CD8-positive, alpha-beta memory T cell (primary cell): ENCODE measurements at regions not wholly inside any gene's neighbourhood (a gene's known extent, or its start where the extent isn't known, plus 50 kb on each side); places are given as distances from the start of the nearest gene placed in this dataset.
"Not testable (repeated sequence)": the region's sequence is repeated elsewhere in the genome, so short reads cannot be mapped to it uniquely, and the experiment has no call there.

Experiments
- CTCF ChIA-PET: fragments of 350-600 bp; sonication (Branson Sonifier 250); formaldehyde crosslinking; loops from one replicate; lab custom pipeline; 2021; ENCODE audit warnings: antibody characterized with exemption; lab: Charles Lee
- POLR2A ChIA-PET: fragments of 350-600 bp; sonication (Branson Sonifier 250); formaldehyde crosslinking; loops from one replicate; lab custom pipeline; 2021; ENCODE audit warnings: antibody characterized with exemption; lab: Charles Lee
- DNase-seq, 5 donors: peaks; one replicate each; pipeline versions ENCODE4 v3.0.0 to v3.0.0-alpha.2; 2020 to 2022; ENCODE audit warnings: mixed read lengths in 1 of 5
- H3K27ac ChIP-seq: one replicate; pipeline ENCODE4 v1.7.0; 2013; ENCODE audit warnings: low read depth, mild to moderate bottlenecking, low read length, moderate library complexity
- H3K27me3 ChIP-seq: 2 replicates; pipeline ENCODE4 v1.7.0; 2013; ENCODE audit warnings: low read length, mild to moderate bottlenecking; ENCODE audit not compliant: insufficient read depth, poor library complexity, severe bottlenecking
- H3K36me3 ChIP-seq: 2 replicates; pipeline ENCODE4 v1.7.0; 2013; ENCODE audit warnings: mild to moderate bottlenecking, low read length, moderate library complexity; ENCODE audit not compliant: insufficient read depth
- H3K4me1 ChIP-seq: 2 replicates; pipeline ENCODE4 v1.7.0; 2013; ENCODE audit warnings: mild to moderate bottlenecking, low read length, moderate library complexity; ENCODE audit not compliant: insufficient read depth
- H3K4me3 ChIP-seq: 2 replicates; pipeline ENCODE4 v1.7.0; 2013; ENCODE audit warnings: mild to moderate bottlenecking, low read length
- H3K9me3 ChIP-seq: 2 replicates; pipeline ENCODE4 v1.7.0; 2013; ENCODE audit warnings: mild to moderate bottlenecking, low read length
- H3K27ac Mint-ChIP-seq, 8 donors: one replicate each; pipeline ENCODE4 v1.8.0; 2020 to 2021; ENCODE audit warnings: mixed read lengths in 8 of 8, mild to moderate bottlenecking in 6 of 8, inconsistent platforms in 3 of 8, moderate library complexity in 3 of 8
- H3K27me3 Mint-ChIP-seq, 2 donors: one replicate each; pipeline ENCODE4 v1.8.0; 2020 to 2021; ENCODE audit warnings: mixed read lengths in 2 of 2, mild to moderate bottlenecking in 1 of 2, moderate library complexity in 1 of 2
- H3K36me3 Mint-ChIP-seq, 3 donors: one replicate each; pipeline ENCODE4 v1.8.0; 2020 to 2021; ENCODE audit warnings: mixed read lengths in 3 of 3, inconsistent platforms in 1 of 3, mild to moderate bottlenecking in 1 of 3
- H3K4me1 Mint-ChIP-seq, 3 donors: one replicate each; pipeline ENCODE4 v1.8.0; 2020 to 2021; ENCODE audit warnings: mixed read lengths in 3 of 3, inconsistent platforms in 1 of 3, mild to moderate bottlenecking in 1 of 3
- H3K4me3 Mint-ChIP-seq, 7 donors: one replicate each; pipeline ENCODE4 v1.8.0; 2020 to 2021; ENCODE audit warnings: mixed read lengths in 7 of 7, mild to moderate bottlenecking in 6 of 7, moderate library complexity in 4 of 7, inconsistent platforms in 2 of 7
- H3K9me3 Mint-ChIP-seq, 5 donors: one replicate each; pipeline ENCODE4 v1.8.0; 2020 to 2022; ENCODE audit warnings: mixed read lengths in 5 of 5, mild to moderate bottlenecking in 3 of 5, moderate library complexity in 2 of 5, inconsistent platforms in 1 of 5

DNA sequence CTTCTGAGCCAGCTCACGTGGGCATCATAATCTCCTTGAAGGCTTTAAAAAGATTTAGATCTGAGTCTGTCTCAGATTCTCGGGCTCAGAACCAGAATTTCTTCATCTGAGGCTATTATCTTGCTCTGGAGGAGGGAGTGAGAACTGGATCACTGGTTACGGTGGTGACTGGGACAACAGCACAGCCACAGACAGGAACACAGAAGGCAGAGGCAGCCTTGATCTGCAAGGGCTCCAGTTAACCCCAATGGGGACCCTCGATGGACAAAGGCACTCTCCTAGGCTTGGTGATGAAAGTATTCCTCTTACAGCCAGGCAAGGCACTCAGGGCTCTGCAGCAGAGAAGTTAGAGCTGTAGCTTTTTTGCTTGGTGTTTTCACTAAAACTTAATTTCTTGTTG, 87.7 kb upstream of the POTEM start:
- H3K36me3 ChIP-seq, H3K27me3 Mint-ChIP-seq, DNase-seq, H3K27ac ChIP-seq, H3K27me3 ChIP-seq, H3K4me1 ChIP-seq, H3K9me3 Mint-ChIP-seq, H3K36me3 Mint-ChIP-seq, H3K4me3 ChIP-seq, POLR2A ChIA-PET, H3K27ac Mint-ChIP-seq, H3K4me1 Mint-ChIP-seq, H3K9me3 ChIP-seq, H3K4me3 Mint-ChIP-seq, CTCF ChIA-PET: not testable (repeated sequence)

DNA sequence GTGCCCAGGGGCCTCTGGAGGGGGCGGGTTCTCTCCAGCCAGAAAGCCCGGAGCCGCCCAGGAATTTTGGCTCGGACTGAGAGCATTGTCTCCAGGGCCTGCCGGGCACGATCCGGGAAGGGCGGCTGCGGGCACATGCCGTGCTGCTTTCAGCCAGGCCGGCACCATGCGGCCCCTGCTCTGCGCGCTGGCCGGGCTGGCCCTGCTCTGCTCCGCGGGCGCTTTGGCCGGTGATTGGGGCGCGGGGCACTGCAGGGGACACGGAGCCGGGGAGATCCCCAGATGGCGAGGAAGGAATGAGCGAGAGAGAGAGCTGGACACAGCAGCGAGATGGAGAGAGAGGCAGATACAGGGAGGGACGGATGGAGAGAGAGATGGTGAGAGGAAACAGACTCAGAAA, 86.7 kb upstream of the POTEM start:
- H3K27me3 Mint-ChIP-seq, H3K4me1 Mint-ChIP-seq, H3K27ac ChIP-seq, H3K4me3 ChIP-seq, H3K36me3 Mint-ChIP-seq, DNase-seq, POLR2A ChIA-PET, H3K4me3 Mint-ChIP-seq, H3K9me3 Mint-ChIP-seq, CTCF ChIA-PET, H3K27ac Mint-ChIP-seq, H3K27me3 ChIP-seq, H3K4me1 ChIP-seq, H3K36me3 ChIP-seq, H3K9me3 ChIP-seq: not testable (repeated sequence)

DNA sequence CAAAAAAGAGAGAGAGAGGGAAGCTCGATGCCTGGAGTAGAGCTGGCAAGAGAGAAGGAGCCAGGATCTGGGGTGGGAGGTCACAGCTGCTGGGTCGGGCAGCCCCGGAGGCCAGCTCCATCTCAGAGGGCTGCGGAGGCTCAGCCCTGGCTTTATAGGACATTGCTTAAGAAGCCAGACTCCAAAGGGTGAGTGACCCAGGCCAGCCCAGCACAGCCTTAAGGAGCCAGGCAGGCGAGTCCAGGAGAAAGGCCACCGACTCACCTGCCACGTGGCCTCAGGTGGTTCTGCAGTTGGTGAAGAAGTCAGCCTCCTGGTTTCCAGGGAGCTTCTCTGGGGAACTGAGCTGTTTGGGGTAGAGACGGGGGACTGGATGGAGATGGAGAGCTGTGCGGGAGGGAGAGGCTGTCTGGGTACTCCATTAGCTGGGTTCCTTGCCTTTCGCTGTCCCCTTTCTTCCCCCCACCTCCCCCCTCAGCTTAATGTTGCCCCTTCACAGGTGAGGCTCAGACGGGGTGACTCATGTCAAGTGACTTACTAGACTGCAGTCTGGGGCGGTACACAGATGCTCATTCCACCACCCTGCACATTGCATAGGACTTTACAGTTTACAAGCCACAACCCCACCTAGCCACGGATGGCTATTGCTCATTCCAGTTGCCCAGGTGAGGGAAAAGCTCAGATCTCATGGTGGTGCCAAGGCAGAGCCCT, 85.9 kb upstream of the POTEM start:
- H3K27ac ChIP-seq, H3K36me3 ChIP-seq, H3K4me3 ChIP-seq, H3K27ac Mint-ChIP-seq, H3K9me3 Mint-ChIP-seq, H3K36me3 Mint-ChIP-seq, H3K4me1 ChIP-seq, H3K4me1 Mint-ChIP-seq, H3K9me3 ChIP-seq, H3K4me3 Mint-ChIP-seq, H3K27me3 Mint-ChIP-seq, DNase-seq, H3K27me3 ChIP-seq, POLR2A ChIA-PET, CTCF ChIA-PET: not testable (repeated sequence)

DNA sequence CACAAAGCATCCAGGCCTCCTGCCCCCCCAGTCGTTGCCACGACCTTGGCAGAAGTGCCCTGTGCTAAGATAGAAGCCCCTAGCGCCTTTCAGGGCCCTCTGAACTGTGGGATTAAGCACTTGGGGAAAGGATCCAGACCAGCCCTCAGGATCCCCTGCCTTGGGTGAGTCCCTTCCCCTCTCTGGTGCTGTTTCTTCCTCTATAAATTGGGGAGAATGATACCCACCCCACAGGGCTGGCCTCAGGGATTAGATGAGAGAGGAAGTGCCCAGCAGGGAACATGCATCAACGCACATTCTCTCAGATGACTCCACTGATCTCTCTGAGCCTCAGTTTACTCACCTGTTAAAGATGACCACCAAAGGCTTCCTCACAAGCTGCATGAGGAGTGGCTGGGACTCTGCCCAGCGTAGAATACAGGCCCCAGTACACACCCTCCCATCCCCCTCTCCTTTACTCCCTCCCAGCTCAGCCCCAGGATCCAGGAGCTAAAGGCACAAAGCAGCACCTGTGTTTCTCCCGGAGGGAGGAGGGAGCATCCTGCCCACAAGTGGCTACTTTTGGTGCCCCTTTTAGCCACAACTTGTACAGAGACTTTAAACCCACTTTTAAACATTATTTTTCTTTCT, 85.3 kb upstream of the POTEM start:
- H3K27ac ChIP-seq, H3K27me3 Mint-ChIP-seq, H3K9me3 Mint-ChIP-seq, H3K4me3 Mint-ChIP-seq, H3K27ac Mint-ChIP-seq, H3K27me3 ChIP-seq, H3K9me3 ChIP-seq, H3K36me3 ChIP-seq, H3K36me3 Mint-ChIP-seq, POLR2A ChIA-PET, H3K4me3 ChIP-seq, H3K4me1 ChIP-seq, CTCF ChIA-PET, DNase-seq, H3K4me1 Mint-ChIP-seq: not testable (repeated sequence)

DNA sequence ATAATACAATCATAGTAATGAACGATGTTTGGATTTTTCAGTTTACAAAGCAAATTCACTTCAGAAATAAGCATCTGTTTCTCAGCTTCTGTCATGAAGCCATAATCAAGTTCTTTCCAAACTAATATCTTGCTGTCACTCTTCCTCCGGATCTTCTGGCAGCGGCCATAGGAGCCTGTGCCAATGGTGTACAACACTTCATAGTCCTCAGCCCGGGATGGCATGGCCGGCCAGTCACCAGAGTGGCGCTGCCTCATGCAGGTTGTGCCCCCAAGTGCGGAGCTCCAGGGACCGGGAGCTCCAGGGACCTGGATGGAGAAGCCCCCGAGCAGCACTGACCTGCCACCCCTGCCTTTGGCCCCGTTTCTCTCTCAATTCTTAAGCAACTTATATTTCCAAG, 77.0 kb upstream of the POTEM start:
- H3K4me3 ChIP-seq, H3K36me3 ChIP-seq, H3K4me1 Mint-ChIP-seq, H3K27ac Mint-ChIP-seq, H3K9me3 Mint-ChIP-seq, H3K27me3 ChIP-seq, H3K4me1 ChIP-seq, H3K27ac ChIP-seq, CTCF ChIA-PET, POLR2A ChIA-PET, H3K36me3 Mint-ChIP-seq, H3K9me3 ChIP-seq, H3K27me3 Mint-ChIP-seq, DNase-seq, H3K4me3 Mint-ChIP-seq: not testable (repeated sequence)

DNA sequence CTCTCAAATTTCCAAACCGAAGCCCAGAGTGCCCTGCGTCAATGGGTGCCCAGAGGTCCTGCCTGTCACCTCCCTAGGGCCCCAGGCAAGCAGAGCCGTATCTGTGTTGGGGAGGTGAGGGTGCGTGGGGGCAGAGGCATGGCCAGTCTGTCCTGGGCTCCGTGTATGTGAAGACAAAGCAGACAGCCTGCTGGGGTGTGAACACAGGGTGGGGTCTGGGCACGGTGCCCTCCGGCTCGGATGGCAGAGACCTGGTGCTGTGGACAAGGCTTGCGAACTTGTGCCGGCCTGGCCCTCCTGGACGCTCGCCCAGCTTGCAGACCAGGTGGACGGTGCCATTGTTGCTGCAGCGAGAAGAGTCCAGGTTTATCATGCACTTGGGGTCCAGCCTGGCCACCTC, 53.4 kb upstream of the POTEM start:
- H3K4me1 ChIP-seq, POLR2A ChIA-PET, H3K9me3 Mint-ChIP-seq, H3K9me3 ChIP-seq, H3K27me3 Mint-ChIP-seq, H3K4me3 Mint-ChIP-seq, CTCF ChIA-PET, H3K27me3 ChIP-seq, H3K27ac Mint-ChIP-seq, H3K4me3 ChIP-seq, H3K36me3 ChIP-seq, DNase-seq, H3K36me3 Mint-ChIP-seq, H3K4me1 Mint-ChIP-seq, H3K27ac ChIP-seq: not testable (repeated sequence)

DNA sequence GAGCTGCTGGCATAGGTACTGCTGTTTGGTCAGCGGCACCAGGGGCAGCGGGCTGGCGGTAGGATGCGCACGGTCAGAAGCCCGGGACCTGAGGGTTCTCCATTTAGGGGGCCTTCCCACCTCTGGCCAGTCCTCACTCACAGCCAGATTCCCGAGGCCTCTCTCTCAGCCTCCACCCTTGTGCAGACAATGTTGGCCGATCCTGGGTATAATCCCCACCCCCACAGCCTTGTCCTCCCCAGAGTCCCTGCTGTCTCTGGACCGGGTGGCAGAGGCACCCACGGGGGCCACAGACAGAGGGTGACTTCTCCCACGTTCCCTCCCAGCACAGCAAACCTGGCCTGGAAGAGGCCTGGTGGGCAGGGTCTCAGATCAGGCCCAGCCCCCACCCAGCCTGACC, 52.7 kb upstream of the POTEM start:
- H3K36me3 Mint-ChIP-seq, H3K27me3 Mint-ChIP-seq, H3K9me3 Mint-ChIP-seq, H3K4me1 Mint-ChIP-seq, H3K4me3 Mint-ChIP-seq, H3K36me3 ChIP-seq, CTCF ChIA-PET, H3K27me3 ChIP-seq, H3K27ac ChIP-seq, H3K4me3 ChIP-seq, POLR2A ChIA-PET, H3K4me1 ChIP-seq, H3K9me3 ChIP-seq, H3K27ac Mint-ChIP-seq: not testable (repeated sequence)
- peak in 1 of 5 donors; percentile 21 for DNase-seq
